Mesothelial cell of epicardium (in vitro differentiated cells): ENCODE measurements at regions not wholly inside any gene's neighbourhood (a gene's known extent, or its start where the extent isn't known, plus 50 kb on each side); places are given as distances from the start of the nearest gene placed in this dataset.

ENCODE experiments used
- DNase-seq, 2 experiments: peaks; one replicate each; pipeline ENCODE4 v3.0.0; 2021; ENCODE audit warnings: low spot score in 2 of 2; ENCODE audit not compliant: unreplicated experiment in 2 of 2
- H3K27ac Mint-ChIP-seq: 2 replicates; pipeline ENCODE4 v1.8.0; 2021; ENCODE audit warnings: mixed read lengths
- H3K27me3 Mint-ChIP-seq: 2 replicates; pipeline ENCODE4 v1.8.0; 2021; ENCODE audit warnings: low read depth, mixed read lengths
- H3K36me3 Mint-ChIP-seq: 2 replicates; pipeline ENCODE4 v1.8.0; 2021; ENCODE audit warnings: mixed read lengths
- H3K4me1 Mint-ChIP-seq: 2 replicates; pipeline ENCODE4 v1.8.0; 2021; ENCODE audit warnings: mixed read lengths
- H3K4me3 Mint-ChIP-seq: 2 replicates; pipeline ENCODE4 v1.8.0; 2021; ENCODE audit warnings: mild to moderate bottlenecking, moderate library complexity, mixed read lengths
- H3K9me3 Mint-ChIP-seq: 2 replicates; pipeline ENCODE4 v1.8.0; 2021; ENCODE audit warnings: mixed read lengths
- TF ChIP-seq, protein P1 (sequence below): fragments of 200-600 bp; sonication (generic); IDR thresholded peaks from one replicate; pipeline ENCODE4 v1.5.0; 2021; ENCODE audit warnings: antibody characterized with exemption; ENCODE audit not compliant: unreplicated experiment

DNA sequence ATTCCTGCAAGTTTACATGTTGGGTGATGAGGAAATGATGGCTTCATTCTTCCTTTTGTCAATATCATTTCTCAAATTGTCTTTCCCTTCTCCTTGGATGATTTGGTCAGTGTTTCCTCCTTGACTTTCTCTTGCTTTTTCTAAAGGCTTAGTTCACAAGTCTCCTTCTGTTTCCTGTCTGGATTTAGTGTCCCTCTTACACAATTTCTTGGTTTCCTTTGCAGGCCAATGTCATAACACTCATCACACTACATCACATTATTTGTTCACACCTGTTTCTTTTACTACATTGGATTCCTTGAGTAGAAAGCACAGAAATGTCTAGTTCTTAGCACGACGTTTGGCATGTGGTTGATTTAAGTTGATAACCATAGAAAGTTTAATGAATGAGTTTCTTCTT lies 490.7 kb downstream of the TDRD3 start:
- no peaks in the 10 kb centered on the region for H3K4me1 Mint-ChIP-seq
- no peak for DNase-seq
- H3K36me3 Mint-ChIP-seq, result no peaks in the 10 kb centered on the region
- H3K27ac Mint-ChIP-seq, result no peak overlapping the region
- no peaks in the 10 kb centered on the region for H3K9me3 Mint-ChIP-seq
- no peak overlapping the region for H3K4me3 Mint-ChIP-seq
- H3K27me3 Mint-ChIP-seq, result no peaks in the 10 kb centered on the region
- TF ChIP-seq, protein P1, sequence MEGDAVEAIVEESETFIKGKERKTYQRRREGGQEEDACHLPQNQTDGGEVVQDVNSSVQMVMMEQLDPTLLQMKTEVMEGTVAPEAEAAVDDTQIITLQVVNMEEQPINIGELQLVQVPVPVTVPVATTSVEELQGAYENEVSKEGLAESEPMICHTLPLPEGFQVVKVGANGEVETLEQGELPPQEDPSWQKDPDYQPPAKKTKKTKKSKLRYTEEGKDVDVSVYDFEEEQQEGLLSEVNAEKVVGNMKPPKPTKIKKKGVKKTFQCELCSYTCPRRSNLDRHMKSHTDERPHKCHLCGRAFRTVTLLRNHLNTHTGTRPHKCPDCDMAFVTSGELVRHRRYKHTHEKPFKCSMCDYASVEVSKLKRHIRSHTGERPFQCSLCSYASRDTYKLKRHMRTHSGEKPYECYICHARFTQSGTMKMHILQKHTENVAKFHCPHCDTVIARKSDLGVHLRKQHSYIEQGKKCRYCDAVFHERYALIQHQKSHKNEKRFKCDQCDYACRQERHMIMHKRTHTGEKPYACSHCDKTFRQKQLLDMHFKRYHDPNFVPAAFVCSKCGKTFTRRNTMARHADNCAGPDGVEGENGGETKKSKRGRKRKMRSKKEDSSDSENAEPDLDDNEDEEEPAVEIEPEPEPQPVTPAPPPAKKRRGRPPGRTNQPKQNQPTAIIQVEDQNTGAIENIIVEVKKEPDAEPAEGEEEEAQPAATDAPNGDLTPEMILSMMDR, result no peak

DNA sequence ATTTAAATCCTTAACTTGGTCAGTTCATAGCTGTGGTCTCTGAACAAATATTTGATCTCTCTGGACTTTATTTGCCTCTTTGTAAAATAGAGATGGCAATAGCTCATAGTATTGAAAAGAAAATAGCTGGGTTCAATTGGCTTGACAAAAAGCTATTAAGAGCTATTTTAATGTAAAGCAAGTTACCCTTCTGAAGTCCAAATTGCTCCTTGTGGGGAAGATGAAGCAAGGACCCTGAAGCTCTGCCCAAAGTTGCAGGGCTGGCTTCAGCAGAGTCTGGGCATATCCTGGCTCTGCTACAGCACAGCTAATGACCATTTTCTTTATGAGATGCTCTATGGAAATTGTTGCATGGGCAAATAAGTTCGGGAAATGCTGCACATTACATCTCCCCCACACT lies 484.5 kb downstream of the TDRD3 start:
- no peak for DNase-seq
- Mint-ChIP-seq H3K27ac (no peak overlapping the region), H3K27me3 (peaks cover 5% of the 10 kb centered on the region), H3K9me3 (no peaks in the 10 kb centered on the region), H3K36me3 (no peaks in the 10 kb centered on the region), H3K4me1 (no peaks in the 10 kb centered on the region), H3K4me3 (no peak overlapping the region)
- TF ChIP-seq, protein P1, result no peak

DNA sequence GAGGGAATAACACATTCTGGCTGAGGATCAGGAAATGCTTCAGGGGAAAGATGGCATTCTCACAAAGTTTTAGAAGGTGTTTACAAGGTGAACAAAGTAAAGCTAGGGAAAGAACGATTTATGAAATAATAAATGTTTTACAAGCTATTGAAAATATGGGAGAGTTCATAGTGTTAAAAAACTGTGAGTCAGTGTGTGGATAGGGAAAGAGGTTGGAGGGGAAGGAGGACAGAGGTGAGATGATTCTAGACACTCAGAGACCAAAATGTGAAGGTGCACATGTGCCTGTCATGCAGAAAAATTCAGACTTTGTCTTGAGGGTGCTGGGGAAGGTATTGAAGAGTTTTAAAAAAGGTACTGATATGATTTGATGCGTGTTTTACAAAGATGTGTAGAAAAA lies 476.1 kb downstream of the TDRD3 start:
- H3K27ac Mint-ChIP-seq, result no peak overlapping the region
- H3K27me3 Mint-ChIP-seq, result peaks cover 4% of the 10 kb centered on the region
- no peaks in the 10 kb centered on the region for H3K36me3 Mint-ChIP-seq
- H3K4me1 Mint-ChIP-seq, result no peaks in the 10 kb centered on the region
- TF ChIP-seq, protein P1, result no peak
- H3K9me3 Mint-ChIP-seq, result no peaks in the 10 kb centered on the region
- DNase-seq, result no peak
- H3K4me3 Mint-ChIP-seq, result no peak overlapping the region

DNA sequence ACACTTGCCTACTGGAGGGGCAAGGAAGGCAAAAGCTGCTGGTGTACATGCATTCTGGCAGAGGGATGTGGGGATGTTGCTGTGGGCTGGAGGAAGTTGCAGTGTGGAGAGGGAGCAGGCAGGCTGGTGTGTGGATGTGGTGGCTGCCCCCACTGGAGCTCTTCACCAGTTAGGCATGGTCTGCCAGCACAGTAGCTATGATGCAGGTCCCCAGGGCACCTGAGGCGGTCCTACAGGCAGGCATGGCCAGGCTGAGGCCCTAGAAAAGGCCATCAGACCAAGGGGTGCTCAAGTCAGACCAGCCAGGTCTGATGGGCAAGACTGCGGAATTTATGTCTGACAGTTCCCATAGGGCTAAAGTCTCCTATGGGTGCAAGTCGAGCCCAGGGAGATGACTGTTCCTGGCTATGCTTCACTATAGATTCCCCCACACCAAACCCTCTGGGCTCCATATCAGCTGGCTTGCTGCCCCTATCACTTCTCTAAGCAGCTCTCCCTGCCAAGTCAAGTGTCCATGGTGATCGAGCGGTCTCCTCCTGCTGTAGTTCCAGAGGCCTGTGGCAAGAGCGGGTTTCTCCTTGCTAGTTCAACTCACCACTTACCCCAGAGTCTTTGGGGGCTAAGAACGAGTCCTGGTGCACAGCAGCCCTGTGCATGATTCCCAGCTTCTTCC lies 473.1 kb downstream of the TDRD3 start:
- TF ChIP-seq, protein P1, result no peak
- no peaks in the 10 kb centered on the region for H3K27me3 Mint-ChIP-seq
- H3K9me3 Mint-ChIP-seq, result peaks cover 28% of the 10 kb centered on the region
- no peak for DNase-seq
- no peaks in the 10 kb centered on the region for H3K36me3 Mint-ChIP-seq
- H3K4me1 Mint-ChIP-seq, result no peaks in the 10 kb centered on the region
- no peak overlapping the region for H3K4me3 Mint-ChIP-seq
- no peak overlapping the region for H3K27ac Mint-ChIP-seq

DNA sequence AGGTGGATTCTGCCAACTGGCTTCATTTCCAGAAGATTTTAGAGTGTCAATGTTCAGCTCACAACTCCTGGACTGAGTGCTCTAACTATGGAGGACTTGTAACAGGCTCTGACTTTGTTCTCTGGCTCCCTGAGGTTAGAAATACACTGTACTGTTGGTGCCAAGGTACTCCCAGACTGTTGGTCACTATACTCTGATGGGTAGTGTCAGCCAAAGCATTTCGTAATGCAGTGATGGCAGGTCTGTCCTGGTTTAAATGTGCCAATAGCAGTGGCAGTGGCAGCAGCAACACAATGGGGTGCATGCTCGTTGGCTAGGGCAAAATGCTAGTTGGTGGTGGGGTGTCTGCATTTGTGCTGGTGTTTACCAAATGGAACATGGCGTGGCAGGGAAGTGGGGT lies 472.2 kb downstream of the TDRD3 start:
- TF ChIP-seq, protein P1, result no peak
- Mint-ChIP-seq H3K4me1 (no peaks in the 10 kb centered on the region), H3K36me3 (no peaks in the 10 kb centered on the region), H3K9me3 (peaks cover 35% of the 10 kb centered on the region), H3K4me3 (no peak overlapping the region), H3K27ac (no peak overlapping the region), H3K27me3 (no peaks in the 10 kb centered on the region)
- no peak for DNase-seq

DNA sequence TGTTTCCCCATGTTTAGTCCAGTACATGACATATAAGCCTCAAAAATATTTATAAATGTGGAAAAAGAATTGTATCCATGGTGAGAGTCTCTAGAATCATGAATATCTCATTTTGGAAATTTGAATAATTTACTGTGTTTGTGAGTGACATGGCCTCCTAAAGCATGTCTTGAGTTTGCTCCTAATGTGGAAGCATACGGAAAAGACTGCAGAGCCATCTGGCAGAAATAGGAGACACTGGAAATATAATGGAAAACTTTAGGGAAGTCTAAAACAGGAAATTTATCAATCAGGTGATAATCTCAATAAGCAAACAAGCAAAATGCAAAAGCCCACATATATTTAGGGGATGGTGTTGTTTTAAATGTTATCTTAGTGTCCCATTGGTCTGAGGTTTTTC lies 465.0 kb downstream of the TDRD3 start:
- no peaks in the 10 kb centered on the region for H3K27me3 Mint-ChIP-seq
- TF ChIP-seq, protein P1, result no peak
- H3K9me3 Mint-ChIP-seq, result peaks cover 30% of the 10 kb centered on the region
- H3K36me3 Mint-ChIP-seq, result no peaks in the 10 kb centered on the region
- no peaks in the 10 kb centered on the region for H3K4me1 Mint-ChIP-seq
- H3K4me3 Mint-ChIP-seq, result no peak overlapping the region
- no peak overlapping the region for H3K27ac Mint-ChIP-seq
- DNase-seq, result no peak
